ENCODE measurements at regions not wholly inside any gene's neighbourhood (a gene's known extent, or its start where the extent isn't known, plus 50 kb on each side); places are given as distances from the start of the nearest gene placed in this dataset.

DNA sequence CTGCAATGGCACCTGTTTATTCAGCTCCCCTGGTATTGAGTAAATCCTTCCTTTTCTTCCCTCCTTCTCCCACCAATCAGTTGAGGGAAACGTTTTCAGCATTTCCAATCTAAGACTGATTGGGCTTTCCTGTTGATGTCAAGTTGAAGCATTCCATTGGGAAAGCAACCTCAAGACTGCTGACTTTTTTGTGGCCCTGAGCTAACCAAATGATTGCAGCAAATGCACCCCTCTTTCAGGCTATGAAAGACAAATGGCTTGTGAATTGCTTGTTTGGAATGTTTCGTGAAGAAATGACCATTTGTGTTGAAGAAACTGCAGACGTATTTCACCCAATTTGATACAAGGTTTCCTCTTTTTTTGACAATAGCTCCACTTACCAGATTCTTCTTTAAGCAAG, 303.5 kb downstream of the EPHA4 start:
- H3K9me3 ChIP-seq (ENCODE audit: control insufficient read depth, low read depth, low read length): no peaks in the 10 kb centered on the region
- H2BK12ac ChIP-seq (ENCODE audit: insufficient read length, low read depth, low read length): no peak overlapping the region
- H2AK5ac ChIP-seq (ENCODE audit: insufficient read length, low read length): no peak overlapping the region
- H3K4me1 ChIP-seq (ENCODE audit: insufficient read depth, low read length): no peaks in the 10 kb centered on the region
- no peak overlapping the region for H3K9ac ChIP-seq (ENCODE audit: extremely low read depth, insufficient read length, low read length)
- Mint-ChIP-seq H3K4me1 (peaks cover 2 to 4% of the 10 kb centered on the region in 2 experiments; a peak in 1 of 4 replicates), H3K27me3 (ENCODE audit: low read depth) (no peaks in the 10 kb centered on the region), H3K36me3 (ENCODE audit: insufficient read depth in 1 of 3, low read depth in 3 of 3) (no peaks in the 10 kb centered on the region), H3K4me3 (no peak overlapping the region), H3K27ac (no peak overlapping the region), H3K9me3 (no peaks in the 10 kb centered on the region)
- no peak overlapping the region for H3K14ac ChIP-seq (ENCODE audit: insufficient read depth, low read length)
- no peak overlapping the region for H2BK20ac ChIP-seq (ENCODE audit: low read depth, low read length, poor library complexity, severe bottlenecking)
- no peak for DNase-seq
- H4K8ac ChIP-seq (replicated peaks; ENCODE audit: insufficient read length, low read depth, low read length): no peak overlapping the region
- no peak overlapping the region for H4K5ac ChIP-seq (ENCODE audit: insufficient read length, low read depth, low read length)
- no peak overlapping the region for H2BK15ac ChIP-seq (ENCODE audit: low read depth, low read length)
- no peak overlapping the region for H3K18ac ChIP-seq (ENCODE audit: insufficient read length, low read depth, low read length)
- H4K91ac ChIP-seq (ENCODE audit: insufficient read length, low read depth, low read length): no peak overlapping the region
- H3K23me2 ChIP-seq (ENCODE audit: insufficient read length, low read depth, low read length, poor library complexity, severe bottlenecking): no peaks in the 10 kb centered on the region
- no peak overlapping the region for H3K56ac ChIP-seq (ENCODE audit: insufficient read length, low read depth, low read length)
- TF ChIP-seq CTCF (conservative IDR thresholded peaks at IDR 0.05): no peak
- no peak overlapping the region for H2BK120ac ChIP-seq (ENCODE audit: low read depth, low read length, poor library complexity, severe bottlenecking)
- no peaks in the 10 kb centered on the region for H4K20me1 ChIP-seq (ENCODE audit: control insufficient read depth, insufficient read depth, insufficient read length)
- H3K4ac ChIP-seq (ENCODE audit: low read depth, low read length): no peak overlapping the region
- no peak overlapping the region for H3K4me2 ChIP-seq (ENCODE audit: insufficient read depth, insufficient read length, low read length)
- no CpG with 5 or more reads among the region's 3 CpGs for WGBS (ENCODE audit: extremely low coverage, insufficient read length, low lambda C conversion rate)
- no peaks in the 10 kb centered on the region for H3K79me2 ChIP-seq (ENCODE audit: insufficient read depth, low read length)
- no peak overlapping the region for H2AFZ ChIP-seq (ENCODE audit: low read length)
- H2BK5ac ChIP-seq (ENCODE audit: insufficient read length, low read length): no peak overlapping the region
- H3T11ph ChIP-seq (ENCODE audit: low read length): no peak overlapping the region
- no peak overlapping the region for H3K27ac ChIP-seq (ENCODE audit: insufficient read length, low read depth, low read length)
- H3K27me3 ChIP-seq (ENCODE audit: insufficient read depth, low read length): no peaks in the 10 kb centered on the region
- H3K79me1 ChIP-seq (ENCODE audit: insufficient read depth, low read depth, low read length, poor library complexity, severe bottlenecking): no peaks in the 10 kb centered on the region
- no peak overlapping the region for H3K23ac ChIP-seq (ENCODE audit: insufficient read length, low read depth, low read length)
